Common myeloid progenitor, CD34-positive (primary cell): ENCODE measurements at regions not wholly inside any gene's neighbourhood (a gene's known extent, or its start where the extent isn't known, plus 50 kb on each side); places are given as distances from the start of the nearest gene placed in this dataset.

ENCODE experiments used
- CTCF ChIA-PET: fragments of 350-600 bp; sonication (Branson Sonifier 250); formaldehyde crosslinking; loops from one replicate; lab custom pipeline; 2021; ENCODE audit warnings: antibody characterized with exemption; lab: Charles Lee
- POLR2A ChIA-PET: fragments of 350-600 bp; sonication (Branson Sonifier 250); formaldehyde crosslinking; loops from one replicate; lab custom pipeline; 2021; ENCODE audit warnings: antibody characterized with exemption; lab: Charles Lee
- DNase-seq, 3 donors: peaks; one replicate each; pipeline versions ENCODE4 v3.0.0 to v3.0.0-alpha.2; 2013
- H3K27ac ChIP-seq, 2 experiments: 1 replicate in 1 of 2; 2 replicates in 1 of 2; pipeline ENCODE4 v1.7.0; 2013; ENCODE audit warnings: inconsistent platforms in 2 of 2, low read length in 2 of 2, mild to moderate bottlenecking in 2 of 2, low read depth in 1 of 2, moderate library complexity in 1 of 2; ENCODE audit not compliant: severe bottlenecking in 2 of 2, insufficient read depth in 1 of 2, poor library complexity in 1 of 2
- H3K27me3 ChIP-seq, 5 experiments: replicated peaks in 2 of 5; 1 replicate in 3 of 5; 2 replicates in 2 of 5; pipeline versions ENCODE4 v1.6.1 to v1.7.0; 2013; ENCODE audit warnings: low read length in 4 of 5, mild to moderate bottlenecking in 2 of 5, moderate library complexity in 2 of 5, inconsistent platforms in 1 of 5; ENCODE audit not compliant: insufficient read depth in 5 of 5, control insufficient read depth in 4 of 5
- H3K36me3 ChIP-seq, 4 experiments: 1 replicate in 2 of 4; 2 replicates in 2 of 4; pipeline versions ENCODE4 v1.6.1 to v1.7.0; 2013; ENCODE audit warnings: low read length in 3 of 4, control low read depth in 1 of 4, mild to moderate bottlenecking in 1 of 4; ENCODE audit not compliant: control insufficient read depth in 4 of 4, insufficient read depth in 4 of 4
- H3K4me1 ChIP-seq, 4 experiments: 1 replicate in 3 of 4; 2 replicates in 1 of 4; pipeline versions ENCODE4 v1.6.1 to v1.7.1; 2013; ENCODE audit warnings: low read length in 3 of 4, mild to moderate bottlenecking in 3 of 4, control low read depth in 1 of 4, inconsistent platforms in 1 of 4, moderate library complexity in 1 of 4; ENCODE audit not compliant: control insufficient read depth in 4 of 4, insufficient read depth in 4 of 4; ENCODE audit errors: control extremely low read depth in 1 of 4
- H3K4me3 ChIP-seq, 7 experiments: 1 replicate in 4 of 7; 2 replicates in 3 of 7; pipeline versions ENCODE4 v1.5.1 to v1.7.0; 2013; ENCODE audit warnings: mild to moderate bottlenecking in 7 of 7, low read length in 6 of 7, moderate library complexity in 6 of 7, inconsistent platforms in 2 of 7, low read depth in 2 of 7, control low read depth in 1 of 7; ENCODE audit not compliant: insufficient read depth in 4 of 7, control insufficient read depth in 1 of 7; ENCODE audit errors: extremely low read depth in 1 of 7
- H3K9me3 ChIP-seq, 5 experiments: 1 replicate in 4 of 5; 2 replicates in 1 of 5; pipeline versions ENCODE4 v1.6.1 to v1.7.1; 2013; ENCODE audit warnings: low read length in 4 of 5, mild to moderate bottlenecking in 2 of 5, inconsistent platforms in 1 of 5, low read depth in 1 of 5, moderate library complexity in 1 of 5; ENCODE audit not compliant: control insufficient read depth in 4 of 5, insufficient read depth in 2 of 5; ENCODE audit errors: control extremely low read depth in 1 of 5
- WGBS: methylation state at CpG from one replicate; pipeline ENCODE4 v1.1.5; 2013; ENCODE audit not compliant: insufficient coverage; 5-methylcytosine and 5-hydroxymethylcytosine counted together

- no peak for DNase-seq
- Histone ChIP-seq H3K4me3 (no peak overlapping the region), H3K4me1 (peaks cover 0 to 3% (median 0%) of the 10 kb centered on the region in 4 experiments), H3K27me3 (peaks cover 0 to 19% (median 7%) of the 10 kb centered on the region in 5 experiments), H3K9me3 (no peaks in the 10 kb centered on the region), H3K36me3 (no peaks in the 10 kb centered on the region), H3K27ac (no peak overlapping the region)
- WGBS: 93% methylated on average over 2 of the region's 3 CpGs
- ChIA-PET CTCF (no interaction called here), POLR2A (no interaction called here)
These were observed 416.6 kb downstream of the PREX1 start for GRCh38 chr20:48411245-48411644.

GRCh38 chr20:48409055-48409615 lies 418.7 kb downstream of the PREX1 start:
- peaks cover 0 to 29% (median 4%) of the 10 kb centered on the region in 5 experiments for H3K27me3 ChIP-seq
- no peak overlapping the region for H3K27ac ChIP-seq
- H3K4me3 ChIP-seq: no peak overlapping the region
- peaks cover 0 to 4% (median 1%) of the 10 kb centered on the region in 4 experiments for H3K4me1 ChIP-seq
- ChIA-PET POLR2A (no interaction called here), CTCF (no interaction called here)
- no peaks in the 10 kb centered on the region for H3K36me3 ChIP-seq
- DNase-seq: no peak
- H3K9me3 ChIP-seq: no peaks in the 10 kb centered on the region
- WGBS: no CpG with 5 or more reads among the region's 4 CpGs

GRCh38 chr20:48407710-48408109 lies 420.1 kb downstream of the PREX1 start:
- ChIA-PET CTCF (no interaction called here), POLR2A (no interaction called here)
- H3K27ac ChIP-seq: no peak overlapping the region
- H3K4me3 ChIP-seq: no peak overlapping the region
- H3K4me1 ChIP-seq: peaks cover 0 to 4% (median 1%) of the 10 kb centered on the region in 4 experiments
- H3K9me3 ChIP-seq: no peaks in the 10 kb centered on the region
- peaks cover 0 to 26% (median 4%) of the 10 kb centered on the region in 5 experiments for H3K27me3 ChIP-seq
- no peak for DNase-seq
- no peaks in the 10 kb centered on the region for H3K36me3 ChIP-seq
- 89% methylated on average over 6 of the region's 6 CpGs for WGBS

- Histone ChIP-seq H3K4me3 (no peak overlapping the region), H3K4me1 (peaks cover 0 to 4% (median 1%) of the 10 kb centered on the region in 4 experiments), H3K27me3 (peaks cover 0 to 28% (median 4%) of the 10 kb centered on the region in 5 experiments), H3K27ac (no peak overlapping the region), H3K9me3 (no peaks in the 10 kb centered on the region), H3K36me3 (no peaks in the 10 kb centered on the region)
- CTCF ChIA-PET: no interaction called here
- POLR2A ChIA-PET: no interaction called here
- 80% methylated on average over 1 of the region's 5 CpGs for WGBS
- no peak for DNase-seq
These were observed 420.9 kb downstream of the PREX1 start for GRCh38 chr20:48406912-48407340.

- no peaks in the 10 kb centered on the region for H3K9me3 ChIP-seq
- no peak overlapping the region for H3K27ac ChIP-seq
- peak in 1 of 3 donors; percentile 2 for DNase-seq
- ChIA-PET CTCF (no interaction called here), POLR2A (no interaction called here)
- H3K36me3 ChIP-seq: no peaks in the 10 kb centered on the region
- no peak overlapping the region for H3K4me3 ChIP-seq
- H3K27me3 ChIP-seq: peaks cover 0 to 28% (median 4%) of the 10 kb centered on the region in 5 experiments
- WGBS: 80% methylated on average over 2 of the region's 4 CpGs
- peaks cover 0 to 4% (median 1%) of the 10 kb centered on the region in 4 experiments for H3K4me1 ChIP-seq
These were observed 421.3 kb downstream of the PREX1 start for GRCh38 chr20:48406498-48406897.

GRCh38 chr20:48405909-48406308 lies 421.9 kb downstream of the PREX1 start:
- Histone ChIP-seq H3K36me3 (no peaks in the 10 kb centered on the region), H3K9me3 (no peaks in the 10 kb centered on the region), H3K4me1 (peaks cover 0 to 4% (median 1%) of the 10 kb centered on the region in 4 experiments), H3K4me3 (no peak overlapping the region), H3K27ac (no peak overlapping the region), H3K27me3 (peaks cover 0 to 28% (median 4%) of the 10 kb centered on the region in 5 experiments)
- WGBS: 19% methylated on average over 11 of the region's 13 CpGs
- CTCF ChIA-PET: interaction anchor here (1.4 kb wide), 1 partner anchor 26 kb away, joined by 3 read pairs; no protein-coding TSS in a partner anchor
- POLR2A ChIA-PET: no interaction called here
- DNase-seq: peak in 2 of 3 donors; percentile 26 to 42

- ChIA-PET POLR2A (no interaction called here), CTCF (interaction anchor here (1.4 kb wide), 1 partner anchor 25 kb away, joined by 3 read pairs; no protein-coding TSS in a partner anchor)
- WGBS: 77% methylated on average over 5 of the region's 5 CpGs
These were observed 423.2 kb downstream of the PREX1 start for GRCh38 chr20:48404598-48404997.

More at GRCh38 chr20:48404598-48404997, 423.2 kb downstream of the PREX1 start:
- Histone ChIP-seq H3K4me1 (peaks cover 0 to 4% (median 0%) of the 10 kb centered on the region in 4 experiments), H3K36me3 (no peaks in the 10 kb centered on the region), H3K27ac (no peak overlapping the region), H3K27me3 (peaks cover 0 to 31% (median 4%) of the 10 kb centered on the region in 5 experiments), H3K9me3 (no peaks in the 10 kb centered on the region), H3K4me3 (no peak overlapping the region)
- peak in 2 of 3 donors; percentile 29 for DNase-seq
